SU-DHL-6 (cell line): ENCODE measurements at regions not wholly inside any gene's neighbourhood (a gene's known extent, or its start where the extent isn't known, plus 50 kb on each side); places are given as distances from the start of the nearest gene placed in this dataset.

Experiments
- CTCF ChIP-seq: fragments of 200-600 bp; sonication (generic); IDR thresholded peaks from one replicate; pipeline ENCODE4 v1.5.1; 2017; ENCODE audit warnings: antibody characterized with exemption, mild to moderate bottlenecking, low read length, moderate library complexity; ENCODE audit not compliant: insufficient read depth, poor library complexity, severe bottlenecking
- EZH2phosphoT487 ChIP-seq: fragments of 200-600 bp; sonication (generic), shearing (Covaris generic); conservative IDR thresholded peaks from 2 replicates; pipeline ENCODE4 v1.6.1; 2018; ENCODE audit warnings: mild to moderate bottlenecking, antibody characterized with exemption, low read length, moderate library complexity, mixed read lengths

GRCh38 chr6:22664968-22665367, 95.6 kb downstream of the HDGFL1 start:
- TF ChIP-seq EZH2phosphoT487 (no peak), CTCF (no peak)
